Neural cell (in vitro differentiated cells): ENCODE measurements at regions not wholly inside any gene's neighbourhood (a gene's known extent, or its start where the extent isn't known, plus 50 kb on each side); places are given as distances from the start of the nearest gene placed in this dataset.

Experiments used
- CTCF ChIP-seq: fragments of 450-650 bp; IDR thresholded peaks from 2 replicates; pipeline ENCODE4 v1.5.1; 2014; ENCODE audit warnings: antibody characterized with exemption, mild to moderate bottlenecking, moderate library complexity; ENCODE audit not compliant: poor library complexity, severe bottlenecking
- EP300 ChIP-seq: fragments of 450-650 bp; conservative IDR thresholded peaks from 2 replicates; pipeline ENCODE4 v1.6.1; 2014; ENCODE audit warnings: antibody characterized with exemption, mild to moderate bottlenecking, moderate library complexity; ENCODE audit not compliant: poor library complexity, severe bottlenecking
- RAD21 ChIP-seq: fragments of 450-650 bp; conservative IDR thresholded peaks from 2 replicates; pipeline ENCODE4 v1.6.1; 2014; ENCODE audit warnings: antibody characterized with exemption, mild to moderate bottlenecking, moderate library complexity
- REST ChIP-seq: IDR thresholded peaks from 2 replicates; pipeline ENCODE4 v1.6.1; 2012; ENCODE audit warnings: borderline replicate concordance

DNA sequence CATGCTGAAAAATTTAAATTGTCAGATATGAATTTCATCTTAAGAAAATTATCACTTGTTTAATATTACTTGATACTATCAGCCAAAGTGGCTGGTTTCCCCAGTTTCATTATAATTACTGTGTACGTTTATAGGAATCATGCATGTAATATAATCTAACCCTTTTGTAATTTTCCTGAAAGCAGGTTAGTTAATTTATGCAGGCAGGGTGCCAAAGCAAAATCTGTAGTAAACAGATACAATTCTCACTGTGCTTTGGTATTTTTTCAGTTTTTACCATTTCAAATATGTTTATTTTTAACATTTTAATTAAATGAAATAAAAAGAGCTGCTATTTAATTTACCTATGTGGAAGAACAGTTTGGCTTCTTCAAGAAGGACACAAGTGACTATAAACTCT lies 1227.5 kb upstream of the MIR17HG start:
- TF ChIP-seq CTCF = no peak
- no peak for TF ChIP-seq REST
- no peak for TF ChIP-seq RAD21
- TF ChIP-seq EP300 = no peak
